ENCODE measurements at regions not wholly inside any gene's neighbourhood (a gene's known extent, or its start where the extent isn't known, plus 50 kb on each side); places are given as distances from the start of the nearest gene placed in this dataset.

DNA sequence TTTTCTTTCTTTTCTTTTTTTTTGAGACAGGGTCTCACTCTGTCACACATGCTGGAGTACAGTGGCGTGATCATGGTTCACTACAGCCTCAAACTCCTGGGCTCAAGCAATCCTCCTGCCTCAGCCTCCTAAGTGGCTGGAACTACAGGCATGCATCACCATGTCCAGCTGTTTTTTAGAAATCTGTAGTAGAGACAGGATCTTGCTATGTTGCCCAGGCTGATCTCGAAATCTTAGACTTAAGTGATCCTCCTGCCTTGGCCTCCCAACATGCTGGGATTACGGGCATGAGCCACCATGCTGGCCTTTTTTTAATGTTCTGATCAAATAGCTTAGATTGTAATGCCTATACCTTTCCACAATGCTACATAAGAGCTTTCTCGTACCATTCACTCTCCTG lies 107.0 kb upstream of the KCTD7 start:
- no peak overlapping the region for H3K9ac ChIP-seq (ENCODE audit: control insufficient read depth, extremely low read depth, insufficient read depth, low read length)
- TF ChIP-seq, protein P1, sequence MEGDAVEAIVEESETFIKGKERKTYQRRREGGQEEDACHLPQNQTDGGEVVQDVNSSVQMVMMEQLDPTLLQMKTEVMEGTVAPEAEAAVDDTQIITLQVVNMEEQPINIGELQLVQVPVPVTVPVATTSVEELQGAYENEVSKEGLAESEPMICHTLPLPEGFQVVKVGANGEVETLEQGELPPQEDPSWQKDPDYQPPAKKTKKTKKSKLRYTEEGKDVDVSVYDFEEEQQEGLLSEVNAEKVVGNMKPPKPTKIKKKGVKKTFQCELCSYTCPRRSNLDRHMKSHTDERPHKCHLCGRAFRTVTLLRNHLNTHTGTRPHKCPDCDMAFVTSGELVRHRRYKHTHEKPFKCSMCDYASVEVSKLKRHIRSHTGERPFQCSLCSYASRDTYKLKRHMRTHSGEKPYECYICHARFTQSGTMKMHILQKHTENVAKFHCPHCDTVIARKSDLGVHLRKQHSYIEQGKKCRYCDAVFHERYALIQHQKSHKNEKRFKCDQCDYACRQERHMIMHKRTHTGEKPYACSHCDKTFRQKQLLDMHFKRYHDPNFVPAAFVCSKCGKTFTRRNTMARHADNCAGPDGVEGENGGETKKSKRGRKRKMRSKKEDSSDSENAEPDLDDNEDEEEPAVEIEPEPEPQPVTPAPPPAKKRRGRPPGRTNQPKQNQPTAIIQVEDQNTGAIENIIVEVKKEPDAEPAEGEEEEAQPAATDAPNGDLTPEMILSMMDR (optimal IDR thresholded peaks at IDR 0.05 in 1 of 3, IDR thresholded peaks at IDR 0.05 in 1 of 3, conservative IDR thresholded peaks at IDR 0.05 in 1 of 3; ENCODE audit: extremely low read depth in 1 of 3, insufficient read depth in 2 of 3, low read length in 3 of 3) = no peak
- no peak for TF ChIP-seq EZH2 (IDR thresholded peaks at IDR 0.05; ENCODE audit: low read length)
- H3K9me3 ChIP-seq (ENCODE audit: control insufficient read depth, low read depth, low read length) = no peaks in the 10 kb centered on the region
- no peaks in the 10 kb centered on the region for H3K36me3 ChIP-seq (ENCODE audit: control insufficient read depth in 2 of 2, extremely low read depth in 1 of 2, insufficient read depth in 2 of 2, low read length in 2 of 2)
- no peak overlapping the region for H3K4me2 ChIP-seq (ENCODE audit: control insufficient read depth, extremely low read depth, insufficient read depth, low read depth, low read length)
- H3K4me1 ChIP-seq (ENCODE audit: control insufficient read depth, extremely low read depth, insufficient read depth, low read length) = no peaks in the 10 kb centered on the region
- H2AFZ ChIP-seq (ENCODE audit: control insufficient read depth, low read length) = no peak overlapping the region
- H3K27ac ChIP-seq (ENCODE audit: control insufficient read depth, insufficient read depth, low read length) = no peak overlapping the region
- no peaks in the 10 kb centered on the region for H3K9me1 ChIP-seq (ENCODE audit: control insufficient read depth, extremely low read depth, insufficient read depth, low read length)
- H4K20me1 ChIP-seq (ENCODE audit: control insufficient read depth, extremely low read depth, insufficient read depth, low read length) = no peaks in the 10 kb centered on the region
- FAIRE-seq = no peak
- no peaks in the 10 kb centered on the region for H3K79me2 ChIP-seq (ENCODE audit: control insufficient read depth, insufficient read depth, low read length)
- DNase-seq (ENCODE audit: low read depth, low spot score) = no peak
- dilution Hi-C loops (cut with MboI; ENCODE audit: extremely low pct_ligation_motif_present, low sequenced_read_pairs) = no loop called here
- H3K27me3 ChIP-seq (ENCODE audit: control insufficient read depth, extremely low read depth, insufficient read depth, low read length) = no peaks in the 10 kb centered on the region
- H3K4me3 ChIP-seq (ENCODE audit: control insufficient read depth in 2 of 3, extremely low read depth in 1 of 3, insufficient read depth in 2 of 3, low read depth in 1 of 3, low read length in 3 of 3) = no peak overlapping the region

DNA sequence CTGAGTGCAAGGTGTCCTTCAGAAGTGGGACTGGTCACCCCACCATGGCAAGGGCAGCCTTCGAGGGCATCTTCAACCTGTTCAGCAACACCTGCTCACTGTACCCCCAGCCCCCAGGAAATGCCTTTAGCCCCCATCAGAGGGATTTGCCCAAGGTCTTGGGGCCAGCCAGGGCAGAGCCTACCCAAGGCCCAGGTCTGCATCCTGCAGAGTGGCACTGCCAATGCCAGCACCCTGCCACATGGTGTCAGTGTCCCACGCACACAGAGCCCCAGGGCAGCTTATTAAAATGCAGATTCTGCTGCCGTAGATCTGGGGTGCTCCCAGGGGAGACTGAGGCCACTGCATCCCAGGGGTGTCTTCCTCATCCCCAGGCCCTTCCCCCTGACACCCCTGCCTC lies 106.2 kb upstream of the KCTD7 start:
- Histone ChIP-seq H3K79me2 (ENCODE audit: control insufficient read depth, insufficient read depth, low read length) (no peaks in the 10 kb centered on the region), H3K36me3 (ENCODE audit: control insufficient read depth in 2 of 2, extremely low read depth in 1 of 2, insufficient read depth in 2 of 2, low read length in 2 of 2) (no peaks in the 10 kb centered on the region), H3K9me3 (ENCODE audit: control insufficient read depth, low read depth, low read length) (no peaks in the 10 kb centered on the region), H3K4me1 (ENCODE audit: control insufficient read depth, extremely low read depth, insufficient read depth, low read length) (no peaks in the 10 kb centered on the region), H4K20me1 (ENCODE audit: control insufficient read depth, extremely low read depth, insufficient read depth, low read length) (no peaks in the 10 kb centered on the region), H3K27me3 (ENCODE audit: control insufficient read depth, extremely low read depth, insufficient read depth, low read length) (no peaks in the 10 kb centered on the region), H2AFZ (ENCODE audit: control insufficient read depth, low read length) (no peak overlapping the region), H3K27ac (ENCODE audit: control insufficient read depth, insufficient read depth, low read length) (no peak overlapping the region), H3K9me1 (ENCODE audit: control insufficient read depth, extremely low read depth, insufficient read depth, low read length) (no peaks in the 10 kb centered on the region), H3K9ac (ENCODE audit: control insufficient read depth, extremely low read depth, insufficient read depth, low read length) (no peak overlapping the region), H3K4me3 (ENCODE audit: control insufficient read depth in 2 of 3, extremely low read depth in 1 of 3, insufficient read depth in 2 of 3, low read depth in 1 of 3, low read length in 3 of 3) (no peak overlapping the region), H3K4me2 (ENCODE audit: control insufficient read depth, extremely low read depth, insufficient read depth, low read depth, low read length) (no peak overlapping the region)
- TF ChIP-seq, protein P1 (optimal IDR thresholded peaks at IDR 0.05 in 1 of 3, IDR thresholded peaks at IDR 0.05 in 1 of 3, conservative IDR thresholded peaks at IDR 0.05 in 1 of 3; ENCODE audit: extremely low read depth in 1 of 3, insufficient read depth in 2 of 3, low read length in 3 of 3) = peak in 2 of 3 experiments; percentile 39 to 57
- TF ChIP-seq EZH2 (IDR thresholded peaks at IDR 0.05; ENCODE audit: low read length) = no peak
- FAIRE-seq (no peak), DNase-seq (ENCODE audit: low read depth, low spot score) (no peak)
- dilution Hi-C loops (cut with MboI; ENCODE audit: extremely low pct_ligation_motif_present, low sequenced_read_pairs) = no loop called here
